ENCODE measurements at regions not wholly inside any gene's neighbourhood (a gene's known extent, or its start where the extent isn't known, plus 50 kb on each side); places are given as distances from the start of the nearest gene placed in this dataset.
"Not testable (repeated sequence)": the region's sequence is repeated elsewhere in the genome, so short reads cannot be mapped to it uniquely, and the experiment has no call there.

- no peak for DNase-seq
Observed at GRCh38 chr1:80212948-80213347, 1206.4 kb upstream of the ADGRL4 start.

- no peak for DNase-seq
Observed at GRCh38 chr1:80211691-80212380, 1205.3 kb upstream of the ADGRL4 start.

- DNase-seq, result no peak
Observed at GRCh38 chr1:80202118-80202517, 1195.6 kb upstream of the ADGRL4 start.

GRCh38 chr1:80194221-80194620, 1187.7 kb upstream of the ADGRL4 start:
- DNase-seq, result no peak

GRCh38 chr1:80181418-80181817, 1174.9 kb upstream of the ADGRL4 start:
- no peak for DNase-seq

- DNase-seq, result no peak
Observed at GRCh38 chr1:80171631-80172030, 1165.1 kb upstream of the ADGRL4 start.

- no peak for DNase-seq
Observed at GRCh38 chr1:80170811-80171485, 1164.4 kb upstream of the ADGRL4 start.

- no peak for DNase-seq
Observed at GRCh38 chr1:80164150-80164549, 1157.6 kb upstream of the ADGRL4 start.

GRCh38 chr1:80163686-80164085, 1157.2 kb upstream of the ADGRL4 start:
- DNase-seq, result no peak

- DNase-seq, result no peak
Observed at GRCh38 chr1:80158771-80159170, 1152.2 kb upstream of the ADGRL4 start.

- DNase-seq, result no peak
Observed at GRCh38 chr1:80158266-80158665, 1151.7 kb upstream of the ADGRL4 start.

- no peak for DNase-seq
Observed at GRCh38 chr1:80155371-80155770, 1148.8 kb upstream of the ADGRL4 start.

GRCh38 chr1:80154176-80154575, 1147.6 kb upstream of the ADGRL4 start:
- DNase-seq, result no peak

- no peak for DNase-seq
Observed at GRCh38 chr1:80153762-80154161, 1147.2 kb upstream of the ADGRL4 start.

GRCh38 chr1:80143361-80143760, 1136.8 kb upstream of the ADGRL4 start:
- no peak for DNase-seq

- not testable (repeated sequence) for DNase-seq
Observed at GRCh38 chr1:80137946-80138602, 1131.5 kb upstream of the ADGRL4 start.

- DNase-seq, result no peak
Observed at GRCh38 chr1:80113168-80114038, 1106.9 kb upstream of the ADGRL4 start.

- no peak for DNase-seq
Observed at GRCh38 chr1:80101159-80101558, 1094.6 kb upstream of the ADGRL4 start.

- no peak for DNase-seq
Observed at GRCh38 chr1:80099713-80100112, 1093.2 kb upstream of the ADGRL4 start.

GRCh38 chr1:80085067-80085466, 1078.5 kb upstream of the ADGRL4 start:
- DNase-seq, result no peak

GRCh38 chr1:80083892-80084291, 1077.4 kb upstream of the ADGRL4 start:
- DNase-seq, result no peak

- no peak for DNase-seq
Observed at GRCh38 chr1:80076469-80076868, 1069.9 kb upstream of the ADGRL4 start.

GRCh38 chr1:80075351-80075750, 1068.8 kb upstream of the ADGRL4 start:
- DNase-seq, result no peak
